ENCODE measurements at regions not wholly inside any gene's neighbourhood (a gene's known extent, or its start where the extent isn't known, plus 50 kb on each side); places are given as distances from the start of the nearest gene placed in this dataset.

GRCh38 chr2:145038041-145038525 is 518.2 kb upstream of the ZEB2 start:
- TF ChIP-seq GLI2 (tag by site-specific recombination; IDR thresholded peaks at IDR 0.05; ENCODE audit: borderline replicate concordance, low read depth): no peak
- no peak for TF ChIP-seq GLIS1 (tag by site-specific recombination; IDR thresholded peaks at IDR 0.05)
- no peak for TF ChIP-seq CTCF (tag by site-specific recombination; IDR thresholded peaks at IDR 0.05)
- TF ChIP-seq PATZ1 (tag by site-specific recombination; IDR thresholded peaks at IDR 0.05): no peak
- no peak for TF ChIP-seq IKZF3 (tag by site-specific recombination; IDR thresholded peaks at IDR 0.05)

All from HEK293 (cell line).